Loucy (cell line): ENCODE measurements at regions not wholly inside any gene's neighbourhood (a gene's known extent, or its start where the extent isn't known, plus 50 kb on each side); places are given as distances from the start of the nearest gene placed in this dataset.

ENCODE experiments used
- H2AFZ ChIP-seq: fragments of 200-600 bp; sonication (generic); 2 replicates; pipeline ENCODE4 v1.6.0; 2016; ENCODE audit warnings: antibody characterized with exemption, mild to moderate bottlenecking, low read length, moderate library complexity
- H3F3A ChIP-seq: fragments of 200-600 bp; 2 replicates; pipeline ENCODE4 v1.6.0; 2016; ENCODE audit warnings: antibody characterized with exemption, low read depth, mild to moderate bottlenecking
- H3K27me3 ChIP-seq: fragments of 200-600 bp; sonication (generic); 2 replicates; pipeline ENCODE4 v1.6.1; 2014; ENCODE audit warnings: low read length, mild to moderate bottlenecking; ENCODE audit not compliant: insufficient read depth, poor library complexity, severe bottlenecking
- H3K36me3 ChIP-seq: fragments of 200-600 bp; sonication (generic); 2 replicates; pipeline ENCODE4 v1.6.1; 2016; ENCODE audit warnings: low read length; ENCODE audit not compliant: insufficient read depth
- H3K4me1 ChIP-seq: fragments of 200-600 bp; sonication (generic); 2 replicates; pipeline ENCODE4 v1.5.1; 2014; ENCODE audit warnings: low read length, mild to moderate bottlenecking; ENCODE audit not compliant: insufficient read depth, poor library complexity, severe bottlenecking
- H3K4me2 ChIP-seq: fragments of 200-600 bp; sonication (generic); 2 replicates; pipeline ENCODE4 v1.6.0; 2014; ENCODE audit warnings: antibody characterized with exemption, low read length, low read depth, mild to moderate bottlenecking; ENCODE audit not compliant: poor library complexity, severe bottlenecking
- H3K4me3 ChIP-seq: fragments of 200-600 bp; sonication (generic); 2 replicates; pipeline ENCODE4 v1.5.1; 2014; ENCODE audit warnings: low read length, mild to moderate bottlenecking, mixed read lengths; ENCODE audit not compliant: poor library complexity, severe bottlenecking
- H3K79me2 ChIP-seq: fragments of 200-600 bp; sonication (generic); 2 replicates; pipeline ENCODE4 v1.6.1; 2014; ENCODE audit warnings: low read length; ENCODE audit not compliant: insufficient read depth
- H3K9ac ChIP-seq: fragments of 200-600 bp; sonication (generic); 2 replicates; pipeline ENCODE4 v1.6.0; 2014; ENCODE audit warnings: mild to moderate bottlenecking, low read depth, low read length, moderate library complexity; ENCODE audit not compliant: poor library complexity, severe bottlenecking
- H3K9me2 ChIP-seq: fragments of 200-600 bp; sonication (generic); replicated peaks from 2 replicates; pipeline ENCODE4 v1.6.1; 2016; ENCODE audit warnings: low read depth, low read length, mixed read lengths
- H3K9me3 ChIP-seq: fragments of 200-600 bp; sonication (generic); 2 replicates; pipeline ENCODE4 v1.6.1; 2014; ENCODE audit warnings: mild to moderate bottlenecking, antibody characterized with exemption, low read length, low read depth; ENCODE audit not compliant: insufficient read depth
- H4K20me1 ChIP-seq: fragments of 200-600 bp; sonication (generic); 2 replicates; pipeline ENCODE4 v1.6.0; 2014; ENCODE audit warnings: antibody characterized with exemption, low read length, mild to moderate bottlenecking; ENCODE audit not compliant: insufficient read depth, poor library complexity, severe bottlenecking
- EZH2phosphoT487 ChIP-seq: fragments of 200-600 bp; IDR thresholded peaks from 2 replicates; pipeline ENCODE4 v1.6.1; 2018; ENCODE audit warnings: antibody characterized with exemption, mild to moderate bottlenecking, moderate library complexity, borderline replicate concordance
- TF ChIP-seq, protein P1 (sequence below): fragments of 200-600 bp; sonication (generic); conservative IDR thresholded peaks from 2 replicates; pipeline ENCODE4 v1.5.1; 2014; ENCODE audit warnings: mild to moderate bottlenecking, antibody characterized with exemption, low read length

DNA sequence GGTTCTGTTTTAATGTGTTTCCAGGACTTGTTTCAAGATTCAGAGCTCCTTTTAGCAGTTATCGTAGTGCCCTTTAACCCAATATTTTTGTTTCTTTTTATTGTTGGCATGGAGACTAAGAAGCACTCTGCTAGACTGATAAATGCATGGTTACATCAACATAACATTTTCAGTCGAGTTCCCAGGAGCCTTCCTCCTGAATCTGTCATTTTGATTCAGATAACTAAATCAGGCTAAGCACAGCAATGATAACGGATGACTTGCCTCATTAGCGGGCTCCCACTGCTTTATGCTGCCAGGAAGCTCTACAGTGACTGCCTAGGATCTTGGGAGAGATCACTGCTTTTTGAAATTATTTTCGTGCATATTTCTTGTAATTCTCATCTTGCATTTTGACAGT, 772.8 kb upstream of the GJE1 start:
- no peaks in the 10 kb centered on the region for H3K9me3 ChIP-seq
- H3F3A ChIP-seq: no peaks in the 10 kb centered on the region
- no peak overlapping the region for H3K9ac ChIP-seq
- H3K4me3 ChIP-seq: no peak overlapping the region
- no peak overlapping the region for H3K4me2 ChIP-seq
- TF ChIP-seq, protein P1, sequence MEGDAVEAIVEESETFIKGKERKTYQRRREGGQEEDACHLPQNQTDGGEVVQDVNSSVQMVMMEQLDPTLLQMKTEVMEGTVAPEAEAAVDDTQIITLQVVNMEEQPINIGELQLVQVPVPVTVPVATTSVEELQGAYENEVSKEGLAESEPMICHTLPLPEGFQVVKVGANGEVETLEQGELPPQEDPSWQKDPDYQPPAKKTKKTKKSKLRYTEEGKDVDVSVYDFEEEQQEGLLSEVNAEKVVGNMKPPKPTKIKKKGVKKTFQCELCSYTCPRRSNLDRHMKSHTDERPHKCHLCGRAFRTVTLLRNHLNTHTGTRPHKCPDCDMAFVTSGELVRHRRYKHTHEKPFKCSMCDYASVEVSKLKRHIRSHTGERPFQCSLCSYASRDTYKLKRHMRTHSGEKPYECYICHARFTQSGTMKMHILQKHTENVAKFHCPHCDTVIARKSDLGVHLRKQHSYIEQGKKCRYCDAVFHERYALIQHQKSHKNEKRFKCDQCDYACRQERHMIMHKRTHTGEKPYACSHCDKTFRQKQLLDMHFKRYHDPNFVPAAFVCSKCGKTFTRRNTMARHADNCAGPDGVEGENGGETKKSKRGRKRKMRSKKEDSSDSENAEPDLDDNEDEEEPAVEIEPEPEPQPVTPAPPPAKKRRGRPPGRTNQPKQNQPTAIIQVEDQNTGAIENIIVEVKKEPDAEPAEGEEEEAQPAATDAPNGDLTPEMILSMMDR: no peak
- TF ChIP-seq EZH2phosphoT487: no peak
- no peaks in the 10 kb centered on the region for H3K79me2 ChIP-seq
- H2AFZ ChIP-seq: no peak overlapping the region
- no peaks in the 10 kb centered on the region for H4K20me1 ChIP-seq
- no peaks in the 10 kb centered on the region for H3K4me1 ChIP-seq
- no peaks in the 10 kb centered on the region for H3K27me3 ChIP-seq
- no peaks in the 10 kb centered on the region for H3K36me3 ChIP-seq
- H3K9me2 ChIP-seq: no peaks in the 10 kb centered on the region

DNA sequence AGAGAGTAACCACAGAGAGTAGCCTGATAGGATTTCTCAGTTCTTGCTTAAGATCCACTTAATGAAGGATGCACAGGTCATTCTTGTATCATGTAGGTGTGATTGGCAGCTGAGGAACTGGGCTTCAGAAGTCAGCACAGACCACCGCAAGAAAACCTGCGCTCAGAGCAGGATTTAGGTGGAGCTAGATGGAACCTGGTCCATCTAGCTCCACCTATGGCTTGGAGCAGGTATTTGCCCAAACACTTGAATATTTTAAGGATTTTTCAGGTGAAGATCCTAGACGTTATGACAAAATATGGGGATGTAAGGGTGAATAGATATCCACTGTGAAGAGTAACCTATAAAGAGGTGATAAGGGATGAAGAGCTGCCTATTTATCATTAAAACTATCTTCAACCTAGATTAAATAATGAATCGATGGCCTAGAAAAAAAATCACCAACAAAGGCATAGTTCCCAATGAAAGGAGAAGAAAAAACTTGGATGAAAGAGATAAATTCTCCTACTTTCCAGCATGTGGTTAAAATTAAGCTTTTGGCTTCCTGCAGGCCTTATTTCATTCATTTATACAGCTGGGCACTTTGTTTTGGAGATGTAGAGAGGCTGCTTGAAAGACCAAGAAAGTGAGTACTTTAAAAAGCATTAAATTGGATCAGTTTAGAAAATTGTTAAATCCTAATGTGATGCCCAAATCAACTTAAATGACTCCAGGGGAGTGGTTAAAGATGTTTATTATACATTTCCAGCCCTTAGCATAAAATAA, 778.4 kb upstream of the GJE1 start:
- no peaks in the 10 kb centered on the region for H3F3A ChIP-seq
- TF ChIP-seq, protein P1: peak; percentile 42
- no peak for TF ChIP-seq EZH2phosphoT487

DNA sequence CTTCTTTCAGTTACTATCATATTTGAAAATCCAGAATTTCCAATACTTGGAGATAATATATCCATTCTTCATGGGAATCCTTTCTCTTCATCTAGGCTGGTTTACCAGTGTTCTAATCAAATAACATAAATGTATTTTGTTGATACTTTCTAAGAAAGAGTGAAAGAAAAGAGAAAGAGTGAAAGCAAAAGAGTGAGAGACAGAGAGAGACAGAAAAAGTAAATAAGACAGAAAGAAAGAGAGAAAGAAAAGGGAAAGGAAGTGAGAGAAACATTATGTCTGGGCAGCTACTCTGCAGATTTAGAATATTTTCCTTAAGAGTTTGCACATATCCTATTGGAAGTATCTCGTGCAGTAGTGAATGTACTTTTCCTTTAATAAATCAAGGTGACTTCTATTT, 781.0 kb upstream of the GJE1 start:
- Histone ChIP-seq H3K79me2 (no peaks in the 10 kb centered on the region), H3K4me2 (no peak overlapping the region), H3K36me3 (no peaks in the 10 kb centered on the region), H3K9me2 (no peaks in the 10 kb centered on the region), H3F3A (no peaks in the 10 kb centered on the region), H4K20me1 (no peaks in the 10 kb centered on the region), H3K9ac (no peak overlapping the region), H2AFZ (no peak overlapping the region; the same call in 1 of the 2 replicates), H3K4me1 (no peaks in the 10 kb centered on the region), H3K4me3 (no peak overlapping the region), H3K9me3 (no peaks in the 10 kb centered on the region), H3K27me3 (no peaks in the 10 kb centered on the region)
- TF ChIP-seq, protein P1: no peak
- TF ChIP-seq EZH2phosphoT487: no peak

More for the DNA sequence above, 778.4 kb upstream of the GJE1 start:
- Histone ChIP-seq H3K9me3 (no peaks in the 10 kb centered on the region), H3K4me3 (no peak overlapping the region), H4K20me1 (no peaks in the 10 kb centered on the region), H3K36me3 (no peaks in the 10 kb centered on the region), H3K9ac (no peak overlapping the region), H3K79me2 (no peaks in the 10 kb centered on the region), H3K27me3 (no peaks in the 10 kb centered on the region), H2AFZ (no peak overlapping the region), H3K4me2 (no peak overlapping the region), H3K9me2 (no peaks in the 10 kb centered on the region), H3K4me1 (no peaks in the 10 kb centered on the region)
